Esophagus squamous epithelium (tissue), 5 donors: ENCODE measurements at regions not wholly inside any gene's neighbourhood (a gene's known extent, or its start where the extent isn't known, plus 50 kb on each side); places are given as distances from the start of the nearest gene placed in this dataset.

Experiments used
- DNase-seq: peaks from one replicate; lab custom pipeline; 2025; lab: John Stamatoyannopoulos, UW
- H3K27ac ChIP-seq, 4 donors: fragments of 200-600 bp; sonication (generic); one replicate each; pipeline ENCODE4 v1.5.1; 2016 to 2019; ENCODE audit warnings: mild to moderate bottlenecking in 1 of 4
- H3K27me3 ChIP-seq, 4 donors: fragments of 200-600 bp; sonication (generic); 1 replicate in 3 of 4; 2 replicates in 1 of 4; pipeline versions ENCODE4 v1.5.1 to v1.6.0; 2017 to 2021; ENCODE audit warnings: antibody characterized with exemption in 1 of 4
- H3K36me3 ChIP-seq, 3 donors: fragments of 200-600 bp; sonication (generic); one replicate each; pipeline ENCODE4 v1.5.1; 2016 to 2019
- H3K4me1 ChIP-seq, 3 donors: fragments of 200-600 bp; sonication (generic); one replicate each; pipeline ENCODE4 v1.5.1; 2017 to 2019
- H3K4me3 ChIP-seq, 4 donors: fragments of 200-600 bp; sonication (generic); 1 replicate in 3 of 4; 2 replicates in 1 of 4; pipeline ENCODE4 v1.5.1; 2016 to 2019; ENCODE audit warnings: mild to moderate bottlenecking in 2 of 4, moderate library complexity in 1 of 4
- H3K9me3 ChIP-seq, 3 donors: fragments of 200-600 bp; sonication (generic); one replicate each; pipeline ENCODE4 v1.5.1; 2016 to 2019
- CTCF ChIP-seq, 6 experiments: fragments of 450-650 bp in 4 of 6; fragments of 200-600 bp in 2 of 6; sonication (generic) in 2 of 6; IDR thresholded peaks; one replicate each; pipeline ENCODE4 v1.5.1; 2016 to 2019; ENCODE audit warnings: antibody characterized with exemption in 6 of 6, mild to moderate bottlenecking in 4 of 6, moderate library complexity in 4 of 6
- POLR2A ChIP-seq, 4 donors: fragments of 450-650 bp; IDR thresholded peaks; one replicate each; pipeline ENCODE4 v1.6.1; 2017; ENCODE audit warnings: antibody characterized with exemption in 4 of 4, mild to moderate bottlenecking in 4 of 4, moderate library complexity in 3 of 4
- WGBS, 2 donors: methylation state at CpG; one replicate each; pipeline ENCODE4 v1.1.5; 2018; 5-methylcytosine and 5-hydroxymethylcytosine counted together
- intact Hi-C: fragments of 100-400 bp; cut with DNase I; formaldehyde crosslinking; loops from one replicate; pipeline ENCODE4 v1.15.0; 2022
- donor health status: DM: yes; HTN: yes; CAD: no.

DNA sequence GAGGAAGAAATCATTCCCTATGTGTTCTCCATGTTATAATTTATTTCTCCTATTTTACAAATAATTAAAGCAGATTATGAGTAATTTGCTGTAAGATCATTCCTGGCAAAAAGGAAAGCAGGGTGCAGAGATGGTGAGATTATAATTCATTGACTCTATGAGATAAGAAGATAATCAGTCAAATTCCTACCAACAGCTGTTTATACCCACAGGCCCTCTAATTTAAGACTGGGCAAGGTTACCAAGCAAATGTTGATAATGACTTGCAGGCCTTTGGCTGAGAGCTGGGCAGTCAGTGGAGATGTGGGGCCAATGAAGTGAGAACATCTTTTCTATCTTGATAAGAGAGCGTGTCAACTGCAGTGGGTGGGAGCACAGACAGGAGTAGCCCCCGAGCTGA lies 222.7 kb downstream of the ICE1 start:
- no peak for TF ChIP-seq CTCF (IDR thresholded peaks at IDR 0.05)
- TF ChIP-seq POLR2A (IDR thresholded peaks at IDR 0.05), result no peak
- no peaks in the 10 kb centered on the region for H3K9me3 ChIP-seq
- intact Hi-C loops, result no loop called here
- H3K4me1 ChIP-seq, result no peaks in the 10 kb centered on the region
- 51 to 67% methylated on average over 2 of the region's 2 CpGs for WGBS, 2 donors
- DNase-seq, result no peak
- no peaks in the 10 kb centered on the region for H3K36me3 ChIP-seq
- H3K27me3 ChIP-seq, result no peaks in the 10 kb centered on the region
- H3K27ac ChIP-seq, result no peak overlapping the region
- H3K4me3 ChIP-seq, result no peak overlapping the region

DNA sequence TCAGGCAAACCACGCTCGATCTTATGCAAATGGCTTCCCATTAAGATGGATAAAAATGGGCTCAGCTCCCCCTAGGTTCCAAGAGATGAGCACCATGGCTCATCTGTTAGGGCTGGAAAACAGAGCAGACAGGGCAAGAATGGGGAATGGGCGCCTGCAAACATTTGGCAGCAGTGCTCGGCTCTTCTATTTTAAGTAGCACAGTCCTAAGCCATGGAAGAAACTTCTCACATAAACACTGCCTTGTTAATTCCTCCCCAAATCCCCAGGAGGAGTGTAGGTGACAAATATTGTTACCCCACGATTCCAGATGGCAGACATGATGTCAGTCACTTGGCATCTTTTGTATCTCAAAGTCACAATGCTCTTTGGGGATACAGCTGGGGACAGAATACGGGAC lies 221.8 kb downstream of the ICE1 start:
- no peak overlapping the region for H3K27ac ChIP-seq
- H3K27me3 ChIP-seq, result no peaks in the 10 kb centered on the region
- no peak overlapping the region for H3K4me3 ChIP-seq
- H3K36me3 ChIP-seq, result no peaks in the 10 kb centered on the region
- no peak for DNase-seq
- no peaks in the 10 kb centered on the region for H3K4me1 ChIP-seq
- 67 to 73% methylated on average over 5 to 6 of the region's 6 CpGs for WGBS, 2 donors
- no peaks in the 10 kb centered on the region for H3K9me3 ChIP-seq
- TF ChIP-seq CTCF (IDR thresholded peaks at IDR 0.05) (no peak), POLR2A (IDR thresholded peaks at IDR 0.05) (no peak)
- intact Hi-C loops, result no loop called here

- Histone ChIP-seq H3K4me1 (no peaks in the 10 kb centered on the region), H3K9me3 (no peaks in the 10 kb centered on the region), H3K27ac (no peak overlapping the region), H3K27me3 (no peaks in the 10 kb centered on the region), H3K36me3 (no peaks in the 10 kb centered on the region), H3K4me3 (no peak overlapping the region)
- DNase-seq, result no peak
- intact Hi-C loops, result no loop called here
- no peak for TF ChIP-seq POLR2A (IDR thresholded peaks at IDR 0.05)
- no peak for TF ChIP-seq CTCF (IDR thresholded peaks at IDR 0.05)
- WGBS, 2 donors, result 83% methylated on average over 4 of the region's 4 CpGs
These were observed 221.0 kb downstream of the ICE1 start for GRCh38 chr5:5643481-5643880.

DNA sequence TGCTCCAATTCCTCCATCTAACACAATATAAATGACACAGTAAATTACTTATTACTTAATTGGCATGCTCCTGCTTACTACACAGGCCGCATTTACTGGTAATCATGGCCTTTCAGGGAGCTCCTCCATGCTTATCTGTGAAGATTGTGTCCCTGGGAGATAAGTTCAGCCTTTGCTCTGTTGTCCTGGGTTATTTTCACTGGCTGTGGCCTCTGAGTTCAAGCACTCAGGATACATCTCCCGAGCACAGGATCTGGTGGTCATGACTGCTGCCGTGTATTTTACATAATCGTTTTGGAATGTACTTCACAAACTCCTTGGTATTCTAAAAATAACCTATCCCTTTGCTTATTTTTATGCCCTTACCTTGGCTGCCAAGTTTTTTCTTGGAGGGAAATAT lies 215.7 kb downstream of the ICE1 start:
- Histone ChIP-seq H3K27me3 (no peaks in the 10 kb centered on the region), H3K4me3 (no peak overlapping the region), H3K4me1 (no peaks in the 10 kb centered on the region), H3K36me3 (no peaks in the 10 kb centered on the region), H3K27ac (no peak overlapping the region), H3K9me3 (no peaks in the 10 kb centered on the region)
- intact Hi-C loops, result no loop called here
- TF ChIP-seq POLR2A (IDR thresholded peaks at IDR 0.05) (no peak), CTCF (IDR thresholded peaks at IDR 0.05) (no peak)
- DNase-seq, result no peak
- 55 to 76% methylated on average over 4 of the region's 4 CpGs for WGBS, 2 donors

- Histone ChIP-seq H3K4me1 (no peaks in the 10 kb centered on the region), H3K4me3 (no peak overlapping the region), H3K36me3 (no peaks in the 10 kb centered on the region), H3K27ac (no peak overlapping the region), H3K9me3 (no peaks in the 10 kb centered on the region), H3K27me3 (no peaks in the 10 kb centered on the region)
- intact Hi-C loops, result no loop called here
- DNase-seq, result no peak
- WGBS, 2 donors, result 36 to 68% methylated on average over 1 of the region's 2 CpGs
- TF ChIP-seq POLR2A (IDR thresholded peaks at IDR 0.05) (no peak), CTCF (IDR thresholded peaks at IDR 0.05) (no peak)
These were observed 214.7 kb downstream of the ICE1 start for GRCh38 chr5:5637173-5637572.
